H1 (cell line): ENCODE measurements at regions not wholly inside any gene's neighbourhood (a gene's known extent, or its start where the extent isn't known, plus 50 kb on each side); places are given as distances from the start of the nearest gene placed in this dataset.

Experiments
- CTCF ChIA-PET: fragments of 300-600 bp; sonication (Branson Sonifier 250); formaldehyde crosslinking; loops from one replicate; lab custom pipeline; 2021; ENCODE audit not compliant: partially characterized antibody; lab: Charles Lee
- POLR2A ChIA-PET: fragments of 300-600 bp; sonication (Branson Sonifier 250); formaldehyde crosslinking; loops from one replicate; lab custom pipeline; 2021; ENCODE audit warnings: inconsistent platforms; ENCODE audit not compliant: partially characterized antibody; lab: Charles Lee
- DNase-seq, 2 experiments: peaks; one replicate each; pipeline versions ENCODE4 v3.0.0 to v3.0.0-alpha.2; 2010 to 2022; ENCODE audit warnings: low spot score in 2 of 2, low read depth in 1 of 2, mixed read lengths in 1 of 2
- FAIRE-seq: peaks from 2 replicates; lab custom pipeline; 2011; peaks lifted over from hg19 to GRCh38; lab: Jason Lieb, UNC
- H2AFZ ChIP-seq: 2 replicates; pipeline ENCODE4 v1.8.1; 2012; ENCODE audit warnings: low read length, inconsistent platforms
- H2AK5ac ChIP-seq: 2 replicates; pipeline ENCODE4 v1.6.1; 2013; ENCODE audit warnings: low read depth, low read length
- H2BK120ac ChIP-seq: replicated peaks from 2 replicates; pipeline ENCODE3; 2013; ENCODE audit warnings: low read depth, low read length, inconsistent platforms
- H2BK12ac ChIP-seq: 2 replicates; pipeline ENCODE4 v1.6.1; 2013; ENCODE audit warnings: low read depth, low read length
- H2BK15ac ChIP-seq: 2 replicates; pipeline ENCODE4 v1.6.1; 2013; ENCODE audit warnings: low read length
- H2BK20ac ChIP-seq: 2 replicates; pipeline ENCODE4 v1.6.1; 2013; ENCODE audit warnings: low read length
- H2BK5ac ChIP-seq: 2 replicates; pipeline ENCODE4 v1.6.1; 2013; ENCODE audit warnings: low read depth, low read length
- H3K14ac ChIP-seq: 2 replicates; pipeline ENCODE4 v1.6.1; 2013; ENCODE audit warnings: inconsistent platforms; ENCODE audit not compliant: insufficient read length
- H3K18ac ChIP-seq: 2 replicates; pipeline ENCODE4 v1.6.1; 2013; ENCODE audit warnings: low read length; ENCODE audit errors: extremely low read depth
- H3K23ac ChIP-seq: 2 replicates; pipeline ENCODE4 v1.6.1; 2013; ENCODE audit warnings: inconsistent platforms; ENCODE audit not compliant: insufficient read length
- H3K23me2 ChIP-seq: 2 replicates; pipeline ENCODE4 v1.6.1; 2013; ENCODE audit warnings: low read depth, low read length
- H3K27ac ChIP-seq: 2 replicates; pipeline ENCODE4 v1.6.1; 2011; ENCODE audit warnings: low read depth, low read length, inconsistent platforms
- H3K27me3 ChIP-seq, 4 experiments: replicated peaks in 1 of 4; 1 replicate in 1 of 4; 2 replicates in 3 of 4; pipeline versions ENCODE4 v1.6.1 to v1.8.1; 2011 to 2013; ENCODE audit warnings: low read length in 3 of 4, mild to moderate bottlenecking in 3 of 4, inconsistent platforms in 2 of 4, mixed read lengths in 2 of 4, moderate library complexity in 1 of 4; ENCODE audit not compliant: control insufficient read depth in 3 of 4, insufficient read depth in 3 of 4; ENCODE audit errors: extremely low read depth in 1 of 4
- H3K36me3 ChIP-seq, 4 experiments: 2 replicates each; pipeline versions ENCODE4 v1.6.1 to v1.8.1; 2011 to 2013; ENCODE audit warnings: mild to moderate bottlenecking in 4 of 4, low read length in 3 of 4, moderate library complexity in 2 of 4, control low read depth in 1 of 4, inconsistent platforms in 1 of 4; ENCODE audit not compliant: insufficient read depth in 4 of 4, control insufficient read depth in 2 of 4
- H3K4ac ChIP-seq: replicated peaks from 2 replicates; pipeline ENCODE3; 2013; ENCODE audit warnings: low read length, low read depth, mixed read lengths, inconsistent platforms; ENCODE audit not compliant: insufficient read length
- H3K4me1 ChIP-seq, 4 experiments: replicated peaks in 1 of 4; 1 replicate in 1 of 4; 2 replicates in 3 of 4; pipeline versions ENCODE4 v1.6.1 to v1.8.1; 2011 to 2013; ENCODE audit warnings: low read length in 3 of 4, inconsistent platforms in 2 of 4, mixed read lengths in 1 of 4; ENCODE audit not compliant: insufficient read depth in 4 of 4, control insufficient read depth in 3 of 4
- H3K4me2 ChIP-seq, 2 experiments: 2 replicates each; pipeline versions ENCODE4 v1.6.1 to v1.8.1; 2011 to 2013; ENCODE audit warnings: low read depth in 2 of 2, low read length in 2 of 2, control low read depth in 1 of 2, inconsistent platforms in 1 of 2, mild to moderate bottlenecking in 1 of 2; ENCODE audit not compliant: insufficient read depth in 1 of 2
- H3K4me3 ChIP-seq, 4 experiments: fragments of 200-600, 300-600 bp in 1 of 4; sonication (generic), shearing (Covaris generic), sonication (Bioruptor Twin) in 1 of 4; 2 replicates each; pipeline versions ENCODE4 v1.5.1 to v1.8.1; 2011 to 2016; ENCODE audit warnings: low read length in 4 of 4, low read depth in 3 of 4, control low read depth in 2 of 4, inconsistent platforms in 2 of 4, mild to moderate bottlenecking in 2 of 4, mixed read lengths in 1 of 4, moderate library complexity in 1 of 4; ENCODE audit not compliant: insufficient read depth in 2 of 4; ENCODE audit errors: extremely low read depth in 1 of 4
- H3K56ac ChIP-seq: replicated peaks from 2 replicates; pipeline ENCODE3; 2013; ENCODE audit warnings: low read depth, mild to moderate bottlenecking, mixed read lengths, low read length, inconsistent platforms; ENCODE audit not compliant: insufficient read length
- H3K79me1 ChIP-seq: 2 replicates; pipeline ENCODE4 v1.6.1; 2013; ENCODE audit warnings: low read depth, low read length, control low read depth
- H3K79me2 ChIP-seq, 2 experiments: 2 replicates each; pipeline versions ENCODE4 v1.6.1 to v1.8.1; 2012 to 2013; ENCODE audit warnings: low read length in 2 of 2, mild to moderate bottlenecking in 2 of 2, inconsistent platforms in 1 of 2; ENCODE audit not compliant: insufficient read depth in 2 of 2, control insufficient read depth in 1 of 2
- H3K9ac ChIP-seq, 4 experiments: replicated peaks in 1 of 4; 1 replicate in 1 of 4; 2 replicates in 3 of 4; pipeline versions ENCODE4 v1.6.1 to v1.8.1; 2011 to 2013; ENCODE audit warnings: low read depth in 3 of 4, low read length in 3 of 4, control low read depth in 2 of 4, mild to moderate bottlenecking in 2 of 4, moderate library complexity in 2 of 4, inconsistent platforms in 1 of 4; ENCODE audit errors: extremely low read depth in 1 of 4
- H3K9me3 ChIP-seq, 2 experiments: 2 replicates each; pipeline versions ENCODE4 v1.6.1 to v1.8.1; 2012 to 2013; ENCODE audit warnings: mild to moderate bottlenecking in 2 of 2, moderate library complexity in 2 of 2, control low read depth in 1 of 2, inconsistent platforms in 1 of 2, low read depth in 1 of 2, low read length in 1 of 2, mixed read lengths in 1 of 2; ENCODE audit not compliant: insufficient read depth in 2 of 2
- H4K20me1 ChIP-seq, 2 experiments: replicated peaks in 1 of 2; 2 replicates each; pipeline versions ENCODE3 to v1.8.1; 2011 to 2013; ENCODE audit warnings: inconsistent platforms in 2 of 2, low read length in 2 of 2, mild to moderate bottlenecking in 1 of 2; ENCODE audit not compliant: insufficient read depth in 2 of 2, control insufficient read depth in 1 of 2
- H4K5ac ChIP-seq: 2 replicates; pipeline ENCODE4 v1.6.1; 2013; ENCODE audit warnings: low read length, low read depth, mixed read lengths, inconsistent platforms; ENCODE audit not compliant: insufficient read length
- H4K8ac ChIP-seq: 2 replicates; pipeline ENCODE4 v1.8.0; 2013; ENCODE audit warnings: mild to moderate bottlenecking, moderate library complexity, low read length, inconsistent platforms; ENCODE audit not compliant: insufficient read depth; ENCODE audit errors: extremely low read depth
- H4K91ac ChIP-seq: replicated peaks from 2 replicates; pipeline ENCODE3; 2013; ENCODE audit warnings: low read length, mixed read lengths, inconsistent platforms; ENCODE audit not compliant: insufficient read length
- HDAC2 ChIP-seq, 2 experiments: fragments of 300-600 bp in 1 of 2; sonication (generic) in 1 of 2; IDR thresholded peaks; 2 replicates each; pipeline ENCODE4 v1.6.1; 2011 to 2012; ENCODE audit warnings: low read depth in 2 of 2, low read length in 2 of 2, mild to moderate bottlenecking in 2 of 2, moderate library complexity in 2 of 2, borderline replicate concordance in 1 of 2, inconsistent platforms in 1 of 2
- POLR2AphosphoS5 ChIP-seq: IDR thresholded peaks from 2 replicates; pipeline ENCODE4 v1.6.1; 2011; ENCODE audit warnings: low read depth, low read length
- SAP30 ChIP-seq: fragments of 300-600 bp; sonication (generic); IDR thresholded peaks from 2 replicates; pipeline ENCODE4 v1.7.1; 2012; ENCODE audit warnings: low read length, moderate library complexity, mild to moderate bottlenecking, inconsistent platforms; ENCODE audit not compliant: insufficient read depth, insufficient replicate concordance
- USF2 ChIP-seq: IDR thresholded peaks from 2 replicates; pipeline ENCODE4 v1.6.1; 2011; ENCODE audit warnings: low read length, improper control_type of control experiment
- WGBS, 2 experiments: shearing (Covaris generic) in 1 of 2; methylation state at CpG; one replicate each; pipeline versions ENCODE4 v1.1.6 to v1.1.7; 2013 to 2015; ENCODE audit warnings: low lambda C conversion rate in 2 of 2, mixed read lengths in 2 of 2, inconsistent platforms in 1 of 2, low coverage in 1 of 2, missing lambda C conversion rate in 1 of 2; ENCODE audit not compliant: insufficient replicate concordance in 2 of 2, insufficient coverage in 1 of 2, insufficient read length in 1 of 2; ENCODE audit errors: extremely low coverage in 1 of 2, missing lambda C conversion rate in 1 of 2; 5-methylcytosine and 5-hydroxymethylcytosine counted together

- Histone ChIP-seq H2BK15ac (no peak overlapping the region), H3K18ac (no peak overlapping the region), H3K79me2 (no peaks in the 10 kb centered on the region), H2AFZ (no peak overlapping the region), H3K79me1 (no peaks in the 10 kb centered on the region), H2BK12ac (no peak overlapping the region), H3K9ac (no peak overlapping the region), H4K91ac (no peak overlapping the region), H3K4me1 (no peaks in the 10 kb centered on the region), H2AK5ac (no peak overlapping the region), H3K27me3 (no peaks in the 10 kb centered on the region), H2BK120ac (no peak overlapping the region), H3K56ac (no peak overlapping the region), H3K4ac (no peak overlapping the region), H3K27ac (no peak overlapping the region), H3K9me3 (peaks cover 0 to 3% of the 10 kb centered on the region in 2 experiments; a peak in 1 of 4 replicates), H4K5ac (no peak overlapping the region), H2BK20ac (no peak overlapping the region), H3K36me3 (no peaks in the 10 kb centered on the region), H4K8ac (no peak overlapping the region), H3K23ac (no peak overlapping the region), H3K14ac (no peak overlapping the region), H3K4me2 (no peak overlapping the region), H3K23me2 (no peaks in the 10 kb centered on the region), H2BK5ac (no peak overlapping the region), H3K4me3 (no peak overlapping the region), H4K20me1 (no peaks in the 10 kb centered on the region)
- POLR2A ChIA-PET = no interaction called here
- FAIRE-seq = no peak
- DNase-seq = no peak
- TF ChIP-seq USF2 (no peak), POLR2AphosphoS5 (no peak), SAP30 (no peak), HDAC2 (IDR thresholded peaks at IDR 0.05; ENCODE audit: borderline replicate concordance in 1 of 2, low read depth in 2 of 2, low read length in 2 of 2) (no peak)
- CTCF ChIA-PET = interaction anchor here (0.7 kb wide), 1 partner anchor 80 kb away, joined by 3 read pairs; no protein-coding TSS in a partner anchor
- 85% methylated on average over 2 of the region's 2 CpGs; no CpG with 5 or more reads in 1 of the 2 experiments for WGBS, 2 experiments
These were observed 575.1 kb upstream of the CDH7 start for GRCh38 chr18:65175681-65176080.
